Activated CD8-positive, alpha-beta T cell treated with anti-CD3 and anti-CD28 coated beads for 36 hours (primary cell): ENCODE measurements at regions not wholly inside any gene's neighbourhood (a gene's known extent, or its start where the extent isn't known, plus 50 kb on each side); places are given as distances from the start of the nearest gene placed in this dataset.

Experiments used
- ATAC-seq: fragments of 200-7000 bp; cut with Tn5 transposase; one replicate; pipeline ENCODE4 v1.10.0; 2021; ENCODE audit warnings: mild to moderate bottlenecking, moderate library complexity
- CTCF ChIA-PET: fragments of 350-600 bp; sonication (Branson Sonifier 250); formaldehyde crosslinking; loops from one replicate; lab custom pipeline; 2021; ENCODE audit warnings: antibody characterized with exemption; lab: Charles Lee
- POLR2A ChIA-PET: fragments of 350-600 bp; sonication (Branson Sonifier 250); formaldehyde crosslinking; loops from one replicate; lab custom pipeline; 2021; ENCODE audit warnings: antibody characterized with exemption; lab: Charles Lee
- DNase-seq: peaks from one replicate; pipeline ENCODE4 v3.0.0-alpha.2; 2020
- H3K27ac Mint-ChIP-seq: one replicate; pipeline ENCODE4 v1.8.0; 2021; ENCODE audit warnings: mild to moderate bottlenecking, mixed read lengths
- H3K27me3 Mint-ChIP-seq: one replicate; pipeline ENCODE4 v1.8.0; 2021; ENCODE audit warnings: mixed read lengths
- H3K36me3 Mint-ChIP-seq: one replicate; pipeline ENCODE4 v1.8.0; 2021; ENCODE audit warnings: low read depth, mixed read lengths
- H3K4me1 Mint-ChIP-seq: one replicate; pipeline ENCODE4 v1.8.0; 2021; ENCODE audit warnings: low read depth, mixed read lengths
- H3K4me3 Mint-ChIP-seq: one replicate; pipeline ENCODE4 v1.8.0; 2021; ENCODE audit warnings: mild to moderate bottlenecking, moderate library complexity, mixed read lengths
- H3K9me3 Mint-ChIP-seq: one replicate; pipeline ENCODE4 v1.8.0; 2021; ENCODE audit warnings: mixed read lengths
- CTCF ChIP-seq: fragments of 200-600 bp; IDR thresholded peaks from one replicate; pipeline ENCODE4 v1.8.0; 2022; ENCODE audit warnings: antibody characterized with exemption, mild to moderate bottlenecking
- intact Hi-C: fragments of 100-400 bp; cut with micrococcal nuclease; formaldehyde crosslinking; loops from one replicate; pipeline ENCODE4 v1.10.0; 2022

DNA sequence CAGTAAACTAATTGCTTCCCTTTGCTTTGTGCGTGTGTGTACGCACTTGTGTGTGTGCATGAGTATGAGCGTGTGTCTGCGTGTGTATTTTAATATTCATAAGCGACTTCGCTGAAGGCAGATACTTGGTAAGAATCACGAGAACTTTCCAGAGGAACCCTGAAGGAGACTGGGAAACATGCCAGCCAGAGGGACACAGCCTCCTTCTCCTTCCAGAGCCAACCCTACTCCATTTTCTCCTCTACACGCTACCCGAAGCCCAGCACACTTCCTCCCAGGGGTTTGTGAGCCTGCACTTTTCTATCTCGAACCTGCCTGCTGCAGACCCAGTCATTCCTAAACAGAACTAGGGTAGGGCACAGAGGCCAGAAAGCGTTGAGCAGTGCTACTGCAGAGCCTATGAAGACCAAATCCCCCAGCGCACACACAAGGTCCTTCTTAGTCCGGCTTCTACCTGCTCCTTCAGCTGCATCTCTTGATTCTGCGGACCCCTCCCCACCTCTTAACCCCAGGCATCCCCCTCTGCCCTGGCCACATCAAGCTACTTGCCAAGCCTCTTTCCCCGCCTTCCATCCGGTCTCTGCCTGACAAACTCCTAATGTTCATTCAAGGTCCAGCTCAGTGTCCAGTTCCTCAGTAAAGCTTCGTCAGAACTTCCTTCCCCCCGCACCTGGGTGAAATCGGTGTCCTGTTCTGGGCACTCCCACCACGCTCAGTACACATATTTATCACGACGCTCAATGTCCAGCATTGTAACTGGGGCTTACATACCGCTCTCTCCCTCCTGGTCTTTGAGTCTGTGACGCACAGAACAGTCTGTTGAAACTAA, 191.8 kb downstream of the FAM43A start:
- ATAC-seq, result no peak
- H3K9me3 Mint-ChIP-seq, result no peaks in the 10 kb centered on the region
- no peaks in the 10 kb centered on the region for H3K36me3 Mint-ChIP-seq
- peaks cover 10% of the 10 kb centered on the region for H3K4me1 Mint-ChIP-seq
- H3K27ac Mint-ChIP-seq, result no peak overlapping the region
- DNase-seq, result no peak
- H3K27me3 Mint-ChIP-seq, result no peaks in the 10 kb centered on the region
- intact Hi-C loops, result no loop called here
- no peak for TF ChIP-seq CTCF
- H3K4me3 Mint-ChIP-seq, result no peak overlapping the region
- ChIA-PET CTCF (no interaction called here), POLR2A (interaction anchor here (0.6 kb wide), 1 partner anchor 600 kb away, joined by 3 read pairs; no protein-coding TSS in a partner anchor)

DNA sequence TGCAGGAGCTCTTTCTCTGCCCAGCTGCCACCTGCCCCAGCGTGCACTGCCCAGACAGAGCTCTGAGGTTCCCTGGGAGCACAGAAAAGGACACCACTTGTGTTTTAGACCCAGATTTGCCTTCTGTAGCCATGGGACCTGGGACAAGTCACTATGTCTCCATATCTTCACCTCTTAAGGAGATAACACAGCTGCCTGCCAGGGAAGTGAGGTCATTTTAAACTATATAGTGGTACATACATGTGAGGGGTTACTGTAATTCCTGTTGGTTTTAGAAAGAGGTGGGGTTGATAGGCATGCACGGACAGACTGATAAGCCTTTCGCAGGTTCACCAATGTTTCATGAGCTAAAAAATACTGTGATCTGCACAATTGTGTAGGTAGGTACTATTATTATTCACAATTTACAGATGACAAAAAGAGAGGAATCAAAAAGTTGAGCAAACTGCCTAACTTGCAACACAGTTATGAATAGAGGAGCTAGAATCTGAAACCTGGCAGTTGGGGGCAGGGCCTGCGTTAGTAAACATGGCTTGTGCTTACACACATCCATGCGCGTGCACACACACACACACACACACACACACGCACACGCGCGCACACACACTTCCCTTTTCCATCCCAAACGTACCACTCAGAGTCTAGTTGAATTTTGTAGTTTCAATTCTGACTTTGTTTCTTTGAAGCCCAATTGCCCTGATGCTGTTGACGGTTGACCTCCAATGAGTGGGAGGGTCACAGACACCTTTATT, 193.6 kb downstream of the FAM43A start:
- TF ChIP-seq CTCF, result no peak
- H3K36me3 Mint-ChIP-seq, result peaks cover 3% of the 10 kb centered on the region
- H3K4me1 Mint-ChIP-seq, result peaks cover 10% of the 10 kb centered on the region
- H3K4me3 Mint-ChIP-seq, result no peak overlapping the region
- intact Hi-C loops, result no loop called here
- H3K27ac Mint-ChIP-seq, result no peak overlapping the region
- ATAC-seq (no peak), DNase-seq (peak; percentile 25)
- CTCF ChIA-PET, result interaction anchor here (0.9 to 1.6 kb wide), 2 partner anchors 10 to 407 kb away, joined by 3 read pairs; no protein-coding TSS in a partner anchor
- POLR2A ChIA-PET, result interaction anchor here (0.8 kb wide), 1 partner anchor 34 kb away, joined by 3 read pairs; no protein-coding TSS in a partner anchor
- no peaks in the 10 kb centered on the region for H3K27me3 Mint-ChIP-seq
- peaks cover 7% of the 10 kb centered on the region for H3K9me3 Mint-ChIP-seq

DNA sequence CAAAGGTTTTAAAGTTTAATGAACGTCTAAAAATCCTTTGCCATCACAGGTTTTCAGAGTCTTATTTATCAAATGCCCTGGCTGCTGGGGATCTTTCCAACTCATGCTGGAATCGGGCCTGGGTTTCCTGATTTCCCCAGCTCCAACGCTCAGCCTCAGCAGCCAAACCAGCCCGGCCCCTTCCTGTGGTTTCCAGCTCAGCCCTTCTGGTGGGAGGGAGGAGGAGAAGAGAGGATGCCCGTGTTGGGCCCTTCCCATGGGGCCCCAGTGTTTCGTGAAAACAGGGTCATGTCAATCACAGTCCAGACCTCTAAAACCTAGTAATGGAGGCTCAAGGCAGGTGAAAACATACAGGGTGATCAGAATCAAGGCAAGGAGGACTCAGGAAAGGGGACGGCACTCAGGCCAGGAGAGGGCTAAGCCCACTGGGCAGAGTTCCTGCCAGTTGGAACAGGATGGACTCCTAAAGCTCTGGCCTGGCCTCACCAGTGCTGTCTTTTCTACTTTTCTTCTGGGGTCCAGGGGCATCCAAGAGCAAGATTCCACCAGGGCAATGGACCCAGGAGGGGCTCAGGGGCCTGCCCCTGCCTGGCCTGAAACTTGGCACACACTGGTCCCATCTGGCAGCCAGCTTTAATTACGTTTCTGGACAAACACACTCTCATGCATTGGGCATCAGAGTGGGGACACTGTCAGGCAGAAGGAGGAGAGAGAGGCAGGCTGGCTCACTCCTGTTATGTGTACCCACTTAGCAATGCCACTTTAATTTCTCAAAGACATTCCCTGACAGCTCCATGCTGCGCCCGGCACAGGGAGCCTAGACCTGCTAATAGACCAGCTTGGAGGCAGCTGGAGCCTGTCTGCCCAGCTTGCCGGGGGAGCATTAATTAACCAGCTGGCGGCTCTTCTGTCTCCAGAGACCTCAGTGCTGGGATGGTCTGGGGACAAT, 194.6 kb downstream of the FAM43A start:
- Mint-ChIP-seq H3K27me3 (no peaks in the 10 kb centered on the region), H3K36me3 (peaks cover 3% of the 10 kb centered on the region), H3K27ac (no peak overlapping the region), H3K4me3 (no peak overlapping the region), H3K9me3 (peaks cover 9% of the 10 kb centered on the region), H3K4me1 (peaks cover 10% of the 10 kb centered on the region)
- TF ChIP-seq CTCF, result no peak
- ChIA-PET POLR2A (interaction anchor here (0.8 kb wide), 1 partner anchor 33 kb away, joined by 3 read pairs; no protein-coding TSS in a partner anchor), CTCF (interaction anchor here (0.7 to 0.9 kb wide), 2 partner anchors 11 to 13 kb away, joined by 3 read pairs; no protein-coding TSS in a partner anchor)
- DNase-seq, result peak; percentile 21
- intact Hi-C loops, result no loop called here
- peak; percentile 74 for ATAC-seq

DNA sequence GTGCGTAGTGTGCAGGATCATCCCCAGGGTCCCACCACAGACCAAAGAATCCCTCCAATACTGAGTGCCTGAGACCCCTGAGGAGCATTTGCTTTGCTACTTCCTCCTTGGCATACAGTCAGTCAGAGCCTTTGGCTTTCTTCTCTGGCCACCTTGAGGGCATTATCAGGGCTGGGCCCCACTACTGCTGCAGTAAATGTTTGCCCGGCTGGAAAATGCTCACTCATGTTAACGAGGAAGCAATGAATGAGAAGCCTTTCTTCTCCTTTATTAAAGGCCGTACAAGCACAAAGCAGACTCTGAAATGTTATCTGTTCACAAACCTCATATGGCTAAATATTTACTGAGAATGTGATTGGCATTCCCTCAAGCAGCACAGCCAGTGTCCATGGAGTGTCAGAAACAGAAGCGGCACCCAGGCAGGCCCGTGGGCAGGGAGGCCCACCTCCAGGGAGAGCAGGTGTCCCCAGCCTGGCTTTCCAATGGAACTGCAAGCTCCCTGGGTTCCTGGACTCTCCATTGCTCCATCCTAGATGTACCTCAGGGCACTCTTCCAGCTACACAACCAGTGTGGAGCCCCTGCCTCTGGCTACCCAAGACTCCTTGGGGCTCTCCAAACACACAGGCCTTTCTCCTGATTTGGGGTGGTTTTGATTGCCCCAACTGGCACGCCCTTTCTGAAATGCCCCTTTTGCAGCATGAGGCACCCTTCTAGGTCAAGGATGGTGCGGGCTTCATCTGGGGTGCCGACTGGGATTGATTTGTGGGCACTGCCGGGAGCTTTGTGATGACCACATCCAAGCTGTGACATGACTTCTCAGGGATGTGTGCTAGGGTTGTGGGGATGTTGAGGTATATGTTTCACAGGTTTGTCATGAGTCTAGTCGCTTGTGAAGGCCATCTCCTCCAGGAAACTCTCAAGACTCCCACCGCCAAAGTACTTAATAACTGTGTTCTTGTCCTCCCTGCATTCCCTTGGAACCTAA, 195.6 kb downstream of the FAM43A start:
- TF ChIP-seq CTCF, result no peak
- H3K4me3 Mint-ChIP-seq, result no peak overlapping the region
- POLR2A ChIA-PET, result no interaction called here
- CTCF ChIA-PET, result no interaction called here
- no peaks in the 10 kb centered on the region for H3K27me3 Mint-ChIP-seq
- H3K9me3 Mint-ChIP-seq, result peaks cover 9% of the 10 kb centered on the region
- H3K36me3 Mint-ChIP-seq, result peaks cover 3% of the 10 kb centered on the region
- H3K27ac Mint-ChIP-seq, result no peak overlapping the region
- ATAC-seq (no peak), DNase-seq (no peak)
- H3K4me1 Mint-ChIP-seq, result peaks cover 10% of the 10 kb centered on the region
- intact Hi-C loops, result no loop called here
